ENCODE measurements at regions not wholly inside any gene's neighbourhood (a gene's known extent, or its start where the extent isn't known, plus 50 kb on each side); places are given as distances from the start of the nearest gene placed in this dataset.

- 39 to 66% methylated on average over 2 of the region's 2 CpGs for WGBS, 2 donors
- no peak for DNase-seq (ENCODE audit: low spot score in 2 of 2)
- intact Hi-C loops (cut with DNase I; ENCODE audit: low total_unique reads): no loop called here
- H3K4me3 ChIP-seq (ENCODE audit: low read depth, poor library complexity, severe bottlenecking): no peak overlapping the region
- TF ChIP-seq CTCF (IDR thresholded peaks at IDR 0.05) (no peak), POLR2A (IDR thresholded peaks at IDR 0.05) (no peak)
Measured at GRCh38 chr14:86940106-86940505, 1052.9 kb downstream of the GALC start.

GRCh38 chr14:86938320-86938719 is 1054.7 kb downstream of the GALC start:
- no peak for DNase-seq (ENCODE audit: low spot score in 2 of 2)
- WGBS, 2 donors: 81 to 83% methylated on average over 8 of the region's 8 CpGs
- intact Hi-C loops (cut with DNase I; ENCODE audit: low total_unique reads): no loop called here
- H3K4me3 ChIP-seq (ENCODE audit: low read depth, poor library complexity, severe bottlenecking): no peak overlapping the region
- TF ChIP-seq CTCF (IDR thresholded peaks at IDR 0.05): no peak
- no peak for TF ChIP-seq POLR2A (IDR thresholded peaks at IDR 0.05)

- intact Hi-C loops (cut with DNase I; ENCODE audit: low total_unique reads): no loop called here
- no peak for TF ChIP-seq POLR2A (IDR thresholded peaks at IDR 0.05)
- no peak for TF ChIP-seq CTCF (IDR thresholded peaks at IDR 0.05)
- DNase-seq (ENCODE audit: low spot score in 2 of 2): no peak
- 64 to 65% methylated on average over 2 of the region's 2 CpGs for WGBS, 2 donors
- no peak overlapping the region for H3K4me3 ChIP-seq (ENCODE audit: low read depth, poor library complexity, severe bottlenecking)
Measured at GRCh38 chr14:86936556-86936955, 1056.4 kb downstream of the GALC start.

- 61 to 62% methylated on average over 8 of the region's 8 CpGs for WGBS, 2 donors
- intact Hi-C loops (cut with DNase I; ENCODE audit: low total_unique reads): no loop called here
- H3K4me3 ChIP-seq (ENCODE audit: low read depth, poor library complexity, severe bottlenecking): no peak overlapping the region
- no peak for DNase-seq (ENCODE audit: low spot score in 2 of 2)
- TF ChIP-seq CTCF (IDR thresholded peaks at IDR 0.05): no peak
- TF ChIP-seq POLR2A (IDR thresholded peaks at IDR 0.05): no peak
Measured at GRCh38 chr14:86935241-86935885, 1057.6 kb downstream of the GALC start.

- intact Hi-C loops (cut with DNase I; ENCODE audit: low total_unique reads): no loop called here
- 87 to 88% methylated on average over 7 of the region's 7 CpGs for WGBS, 2 donors
- TF ChIP-seq POLR2A (IDR thresholded peaks at IDR 0.05): no peak
- no peak for TF ChIP-seq CTCF (IDR thresholded peaks at IDR 0.05)
- DNase-seq (ENCODE audit: low spot score in 2 of 2): no peak
- no peak overlapping the region for H3K4me3 ChIP-seq (ENCODE audit: low read depth, poor library complexity, severe bottlenecking)
Measured at GRCh38 chr14:86933958-86934595, 1058.9 kb downstream of the GALC start.

GRCh38 chr14:86933460-86933859 is 1059.5 kb downstream of the GALC start:
- TF ChIP-seq CTCF (IDR thresholded peaks at IDR 0.05) (no peak), POLR2A (IDR thresholded peaks at IDR 0.05) (no peak)
- intact Hi-C loops (cut with DNase I; ENCODE audit: low total_unique reads): no loop called here
- no peak overlapping the region for H3K4me3 ChIP-seq (ENCODE audit: low read depth, poor library complexity, severe bottlenecking)
- no peak for DNase-seq (ENCODE audit: low spot score in 2 of 2)
- 85 to 91% methylated on average over 2 of the region's 2 CpGs for WGBS, 2 donors
